Natural killer cell (primary cell): ENCODE measurements at regions not wholly inside any gene's neighbourhood (a gene's known extent, or its start where the extent isn't known, plus 50 kb on each side); places are given as distances from the start of the nearest gene placed in this dataset.

Experiments
- ATAC-seq, 3 donors: fragments of 150-1000 bp in 2 of 3; fragments of 200-7000 bp in 1 of 3; cut with Tn5 transposase; 1 replicate in 1 of 3; 2 replicates in 2 of 3; pipeline ENCODE4 v1.10.0; 2021; ENCODE audit warnings: mild to moderate bottlenecking in 2 of 3, moderate library complexity in 2 of 3
- DNase-seq, 2 donors: peaks; one replicate each; pipeline versions ENCODE4 v3.0.0 to v3.0.0-alpha.2; 2013 to 2021; ENCODE audit warnings: mixed read lengths in 1 of 2
- H3K27ac ChIP-seq: one replicate; pipeline ENCODE4 v1.5.1; 2013; ENCODE audit warnings: mild to moderate bottlenecking, low read length
- H3K27me3 ChIP-seq: one replicate; pipeline ENCODE4 v1.6.1; 2013; ENCODE audit warnings: low read length; ENCODE audit not compliant: control insufficient read depth, insufficient read depth
- H3K36me3 ChIP-seq: one replicate; pipeline ENCODE4 v1.6.1; 2013; ENCODE audit warnings: low read length; ENCODE audit not compliant: control insufficient read depth, insufficient read depth
- H3K4me1 ChIP-seq: one replicate; pipeline ENCODE4 v1.6.1; 2013; ENCODE audit warnings: low read length; ENCODE audit not compliant: control insufficient read depth, insufficient read depth
- H3K4me3 ChIP-seq: one replicate; pipeline ENCODE4 v1.5.1; 2013; ENCODE audit warnings: low read length
- H3K9me3 ChIP-seq: one replicate; pipeline ENCODE4 v1.6.1; 2013; ENCODE audit warnings: low read length; ENCODE audit not compliant: control insufficient read depth, insufficient read depth
- H3K27ac Mint-ChIP-seq, 2 donors: one replicate each; pipeline ENCODE4 v1.8.0; 2022; ENCODE audit warnings: mild to moderate bottlenecking in 2 of 2, mixed read lengths in 2 of 2, moderate library complexity in 1 of 2
- H3K27me3 Mint-ChIP-seq, 2 donors: one replicate each; pipeline ENCODE4 v1.8.0; 2022; ENCODE audit warnings: low read depth in 2 of 2, mixed read lengths in 2 of 2
- H3K36me3 Mint-ChIP-seq: one replicate; pipeline ENCODE4 v1.8.0; 2022; ENCODE audit warnings: mixed read lengths
- H3K4me1 Mint-ChIP-seq, 2 donors: one replicate each; pipeline ENCODE4 v1.8.0; 2022; ENCODE audit warnings: mixed read lengths in 2 of 2
- H3K4me3 Mint-ChIP-seq: one replicate; pipeline ENCODE4 v1.8.0; 2022; ENCODE audit warnings: mild to moderate bottlenecking, moderate library complexity, mixed read lengths
- H3K9me3 Mint-ChIP-seq, 2 donors: one replicate each; pipeline ENCODE4 v1.8.0; 2022; ENCODE audit warnings: mixed read lengths in 2 of 2
- CTCF ChIP-seq: fragments of 200-600 bp; IDR thresholded peaks from one replicate; pipeline ENCODE4 v1.8.0; 2022; ENCODE audit warnings: antibody characterized with exemption
- WGBS: methylation state at CpG from one replicate; pipeline ENCODE4 v1.1.7; 2013; ENCODE audit warnings: missing lambda C conversion rate; ENCODE audit not compliant: insufficient coverage; 5-methylcytosine and 5-hydroxymethylcytosine counted together
- intact Hi-C: fragments of 100-400 bp; cut with micrococcal nuclease; formaldehyde crosslinking; loops from one replicate; pipeline ENCODE4 v1.14.2; 2022

GRCh38 chr3:176904506-176904905, 292.8 kb downstream of the TBL1XR1 start:
- Mint-ChIP-seq H3K4me3 (no peak overlapping the region), H3K27ac (no peak overlapping the region), H3K36me3 (no peaks in the 10 kb centered on the region), H3K27me3 (peaks cover 0 to 12% of the 10 kb centered on the region in 2 donors), H3K4me1 (no peaks in the 10 kb centered on the region), H3K9me3 (peaks cover 0 to 2% of the 10 kb centered on the region in 2 donors)
- H3K4me1 ChIP-seq = no peaks in the 10 kb centered on the region
- no peak overlapping the region for H3K27ac ChIP-seq
- H3K27me3 ChIP-seq = no peaks in the 10 kb centered on the region
- no peak overlapping the region for H3K4me3 ChIP-seq
- no peak for DNase-seq
- no peak for ATAC-seq
- H3K36me3 ChIP-seq = no peaks in the 10 kb centered on the region
- intact Hi-C loops = no loop called here
- no peaks in the 10 kb centered on the region for H3K9me3 ChIP-seq
- WGBS = 85% methylated on average over 3 of the region's 4 CpGs
- no peak for TF ChIP-seq CTCF

GRCh38 chr3:176896640-176897039, 300.6 kb downstream of the TBL1XR1 start:
- Histone ChIP-seq H3K27ac (no peak overlapping the region), H3K27me3 (no peaks in the 10 kb centered on the region), H3K4me3 (no peak overlapping the region), H3K4me1 (no peaks in the 10 kb centered on the region), H3K36me3 (no peaks in the 10 kb centered on the region), H3K9me3 (no peaks in the 10 kb centered on the region)
- no peak for DNase-seq
- no peaks in the 10 kb centered on the region for H3K36me3 Mint-ChIP-seq
- intact Hi-C loops = no loop called here
- no peak for TF ChIP-seq CTCF
- peaks cover 2 to 3% of the 10 kb centered on the region in 2 donors for H3K9me3 Mint-ChIP-seq
- no peak for ATAC-seq
- H3K27me3 Mint-ChIP-seq = peaks cover 13 to 18% of the 10 kb centered on the region in 2 donors
- H3K27ac Mint-ChIP-seq = no peak overlapping the region
- WGBS = 84% methylated on average over 3 of the region's 3 CpGs
- H3K4me3 Mint-ChIP-seq = no peak overlapping the region
- no peaks in the 10 kb centered on the region for H3K4me1 Mint-ChIP-seq

GRCh38 chr3:176896165-176896564, 301.1 kb downstream of the TBL1XR1 start:
- no peaks in the 10 kb centered on the region for H3K4me1 ChIP-seq
- Mint-ChIP-seq H3K9me3 (peaks cover 2 to 3% of the 10 kb centered on the region in 2 donors), H3K27ac (no peak overlapping the region), H3K36me3 (no peaks in the 10 kb centered on the region), H3K4me1 (no peaks in the 10 kb centered on the region), H3K27me3 (peaks cover 13 to 15% of the 10 kb centered on the region in 2 donors), H3K4me3 (no peak overlapping the region)
- no peaks in the 10 kb centered on the region for H3K9me3 ChIP-seq
- ATAC-seq (no peak), DNase-seq (no peak)
- TF ChIP-seq CTCF = no peak
- H3K4me3 ChIP-seq = no peak overlapping the region
- 97% methylated on average over 3 of the region's 3 CpGs for WGBS
- intact Hi-C loops = no loop called here
- H3K27me3 ChIP-seq = no peaks in the 10 kb centered on the region
- H3K27ac ChIP-seq = no peak overlapping the region
- no peaks in the 10 kb centered on the region for H3K36me3 ChIP-seq

- Mint-ChIP-seq H3K4me1 (no peaks in the 10 kb centered on the region), H3K27me3 (peaks cover 0 to 3% of the 10 kb centered on the region in 2 donors), H3K9me3 (peaks cover 0 to 3% of the 10 kb centered on the region in 2 donors), H3K4me3 (no peak overlapping the region), H3K27ac (no peak overlapping the region), H3K36me3 (no peaks in the 10 kb centered on the region)
- DNase-seq (no peak), ATAC-seq (no peak)
- no peak overlapping the region for H3K4me3 ChIP-seq
- no CpG with 5 or more reads among the region's 1 CpG for WGBS
- no peak for TF ChIP-seq CTCF
- intact Hi-C loops = no loop called here
- no peaks in the 10 kb centered on the region for H3K4me1 ChIP-seq
- H3K27ac ChIP-seq = no peak overlapping the region
- H3K36me3 ChIP-seq = no peaks in the 10 kb centered on the region
- no peaks in the 10 kb centered on the region for H3K27me3 ChIP-seq
- H3K9me3 ChIP-seq = no peaks in the 10 kb centered on the region
These were observed 317.6 kb downstream of the TBL1XR1 start for GRCh38 chr3:176879710-176880109.
